GM18867 (cell line): ENCODE measurements at regions not wholly inside any gene's neighbourhood (a gene's known extent, or its start where the extent isn't known, plus 50 kb on each side); places are given as distances from the start of the nearest gene placed in this dataset.
"Not testable (repeated sequence)": the region's sequence is repeated elsewhere in the genome, so short reads cannot be mapped to it uniquely, and the experiment has no call there.

Experiments used
- ATAC-seq: cut with Tn5 transposase; IDR thresholded peaks from one replicate; pipeline ENCODE4 v1.9.1; 2021; ENCODE audit warnings: mild to moderate bottlenecking, moderate library complexity; ENCODE audit not compliant: unreplicated experiment

DNA sequence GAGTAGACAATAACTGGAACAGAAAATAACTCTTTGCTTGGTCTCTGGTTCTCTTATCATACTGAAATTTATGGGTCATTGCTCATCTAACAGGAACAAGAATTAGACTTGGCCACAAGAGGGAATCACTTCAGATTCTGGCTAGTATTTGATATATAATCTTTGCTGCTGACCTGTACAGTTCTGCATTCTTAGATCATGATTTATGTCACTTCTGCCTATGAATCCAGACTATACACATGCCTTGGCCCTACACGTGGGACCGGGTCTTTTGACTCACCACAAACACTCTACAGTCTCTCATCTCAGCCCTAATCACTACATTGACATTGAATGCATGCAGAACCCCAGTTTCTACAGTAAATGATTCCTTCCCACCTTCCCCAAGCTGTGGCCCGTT, 162.5 kb upstream of the SOX2 start:
- ATAC-seq: no peak

DNA sequence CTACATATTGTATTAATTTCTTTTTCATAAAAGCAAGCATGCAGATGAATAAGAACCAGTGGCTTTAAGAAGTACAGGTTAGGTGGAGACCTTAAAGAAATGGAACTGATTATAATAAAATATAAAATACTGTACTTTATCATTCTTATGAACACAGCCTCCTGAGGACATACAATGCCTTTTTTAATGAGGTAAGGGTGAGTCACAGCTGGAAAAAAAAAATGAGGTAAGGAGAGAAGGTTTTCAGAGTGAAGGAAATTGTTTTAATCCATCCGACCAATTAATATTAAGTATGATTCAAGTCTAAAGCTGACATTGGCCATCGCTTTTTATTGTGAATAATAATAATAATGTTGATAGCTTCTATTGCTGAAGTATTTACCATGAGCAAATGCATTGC, 170.3 kb upstream of the SOX2 start:
- ATAC-seq: no peak

DNA sequence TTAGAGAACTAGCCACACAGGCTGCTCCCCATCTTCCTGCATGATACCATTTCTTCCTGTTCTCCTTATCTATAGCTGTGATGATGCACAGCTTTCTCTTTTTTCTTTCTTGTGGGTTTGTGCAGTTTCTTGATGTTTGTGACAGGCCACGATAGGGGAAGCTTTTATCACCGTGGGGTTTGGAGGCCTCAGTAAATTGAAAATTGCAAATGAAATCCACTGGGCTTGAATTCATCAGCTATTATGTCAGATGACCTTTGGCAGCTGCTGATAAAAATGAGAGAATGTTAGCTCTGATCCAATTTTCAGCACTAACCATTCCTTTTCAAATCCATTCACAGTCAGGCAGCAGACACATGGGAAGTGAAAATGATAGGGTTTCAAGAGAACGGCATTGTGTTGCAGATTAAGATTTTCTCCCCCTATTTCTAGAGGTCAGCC, 176.9 kb upstream of the SOX2 start:
- ATAC-seq: no peak

DNA sequence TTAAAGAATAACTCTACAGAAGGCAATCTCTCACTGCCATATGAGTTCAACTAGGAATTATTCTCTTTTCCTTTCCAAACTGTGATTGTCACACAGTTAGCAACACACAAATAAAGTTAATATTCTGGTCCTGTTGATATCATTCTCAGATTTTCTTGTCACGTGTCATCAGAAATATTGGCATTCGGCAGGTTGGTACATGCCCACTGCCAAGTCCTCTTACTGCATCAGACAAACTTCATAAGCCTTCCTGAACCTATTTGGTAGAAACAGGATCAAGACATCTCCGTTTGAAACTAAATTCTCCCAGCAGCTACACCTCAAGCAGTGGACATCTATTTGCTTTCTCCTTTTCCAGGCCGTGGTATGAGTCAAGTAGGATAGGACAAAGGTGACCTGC, 177.9 kb upstream of the SOX2 start:
- no peak for ATAC-seq

DNA sequence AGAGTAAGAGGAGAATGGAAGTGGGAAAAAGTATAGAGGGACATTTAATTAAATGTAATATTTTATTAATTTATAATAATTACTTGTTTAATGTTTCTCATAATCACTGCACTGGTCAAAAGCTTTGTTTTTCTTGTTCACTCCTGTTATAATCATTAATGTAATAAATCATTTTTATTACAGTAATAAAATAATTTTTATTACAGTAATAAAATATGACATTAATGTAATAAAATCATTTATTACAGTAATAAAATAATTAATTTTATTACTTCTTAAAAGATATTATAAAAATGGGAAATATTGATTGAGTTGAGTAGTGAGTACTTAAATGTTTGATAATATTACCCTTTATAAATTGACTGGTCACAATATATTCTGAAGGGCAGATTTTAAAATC, 181.1 kb upstream of the SOX2 start:
- ATAC-seq: no peak

DNA sequence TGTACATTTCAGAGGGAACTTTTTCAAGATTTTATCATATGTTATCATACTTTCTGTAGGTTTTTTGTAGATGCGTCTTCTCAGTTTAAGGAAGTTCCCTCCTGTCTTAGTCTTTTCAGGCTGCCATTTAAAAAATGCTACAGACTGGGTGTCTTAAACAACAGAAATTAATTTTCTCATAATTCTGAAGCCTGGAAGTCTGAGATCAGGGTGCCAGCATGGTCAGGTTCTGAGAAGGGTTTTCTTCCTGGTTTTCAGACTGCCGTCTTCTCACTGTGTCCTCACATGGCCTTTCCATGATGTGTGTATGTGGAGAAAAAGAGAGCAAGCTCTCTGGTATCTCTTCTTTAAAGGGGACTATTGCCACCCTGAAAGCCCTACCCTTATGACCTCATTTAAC, 189.9 kb upstream of the SOX2 start:
- no peak for ATAC-seq

DNA sequence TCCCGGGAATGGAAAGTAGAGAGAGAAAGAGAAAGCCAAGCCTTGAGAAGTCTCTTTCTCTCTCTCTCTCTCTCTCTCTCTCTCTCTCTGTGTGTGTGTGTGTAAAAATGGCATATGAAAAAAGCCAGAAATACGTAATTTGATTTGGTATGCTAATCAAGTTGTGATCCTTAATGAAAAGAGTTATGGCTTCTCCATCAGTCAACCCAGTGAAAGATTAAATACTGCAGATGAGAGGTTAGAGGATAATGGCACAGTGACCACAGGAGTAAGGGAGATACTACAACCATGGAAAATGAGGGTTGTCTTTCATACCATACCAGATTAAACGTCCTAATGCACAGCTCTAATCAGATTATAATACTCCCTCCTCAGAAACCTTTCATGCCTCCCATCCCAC, 193.5 kb upstream of the SOX2 start:
- ATAC-seq: no peak

DNA sequence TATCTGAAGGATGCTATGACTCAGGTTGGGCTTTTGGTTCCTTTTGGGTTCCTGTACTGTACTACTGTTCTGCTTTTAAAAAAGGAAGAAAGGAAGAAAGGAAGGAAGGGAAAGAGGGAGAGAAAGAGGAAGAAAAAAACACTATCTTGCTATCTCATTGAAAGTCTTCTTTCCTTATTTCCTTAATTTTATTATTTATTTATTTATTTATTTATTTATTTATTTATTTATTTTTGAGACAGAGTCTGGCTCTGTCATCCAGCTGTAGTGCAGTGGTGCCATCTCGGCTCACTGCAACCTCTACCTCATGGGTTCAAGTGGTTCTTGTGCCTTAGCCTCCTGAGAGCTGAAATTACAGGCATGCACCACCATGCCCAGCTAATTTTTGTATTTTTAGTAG, 198.9 kb upstream of the SOX2 start:
- no peak for ATAC-seq

DNA sequence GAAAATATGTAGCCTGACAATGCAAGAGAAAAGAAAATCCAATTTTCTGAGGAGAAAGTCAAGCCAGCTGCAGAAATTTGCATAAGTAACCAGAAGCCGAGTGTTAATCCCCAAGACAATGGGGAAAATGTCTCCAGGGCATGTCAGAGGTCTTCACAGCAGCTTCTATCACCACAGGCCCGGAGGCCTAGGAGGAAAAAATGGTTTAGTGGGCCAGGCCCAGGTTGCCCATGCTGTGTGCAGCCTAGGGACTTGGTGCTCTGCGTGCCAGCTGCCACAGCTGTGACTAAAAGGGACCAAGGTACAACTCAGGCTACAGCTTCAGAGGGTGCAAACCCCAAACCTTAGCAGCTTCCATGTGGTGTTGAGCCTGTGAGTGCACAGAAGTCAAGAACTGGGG, 201.2 kb upstream of the SOX2 start:
- ATAC-seq: no peak

DNA sequence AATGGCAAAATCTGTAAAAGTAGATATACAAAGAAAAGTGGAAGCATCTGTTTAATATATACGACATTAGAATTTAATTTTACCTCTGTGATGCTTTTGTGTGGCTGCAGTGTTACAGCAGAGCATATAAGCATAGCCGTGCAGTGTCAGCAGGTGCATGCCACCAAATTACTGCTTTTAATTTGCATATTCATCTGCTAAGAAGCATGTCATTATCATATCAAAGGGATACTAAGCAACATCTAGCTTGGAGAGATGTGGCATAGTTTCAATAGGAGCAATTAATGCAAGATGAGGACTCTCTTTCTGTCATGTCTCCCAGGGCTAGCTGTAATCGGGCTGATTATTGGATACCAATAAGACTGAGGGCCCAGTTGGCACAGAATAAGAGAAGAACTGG, 214.4 kb upstream of the SOX2 start:
- ATAC-seq: no peak

DNA sequence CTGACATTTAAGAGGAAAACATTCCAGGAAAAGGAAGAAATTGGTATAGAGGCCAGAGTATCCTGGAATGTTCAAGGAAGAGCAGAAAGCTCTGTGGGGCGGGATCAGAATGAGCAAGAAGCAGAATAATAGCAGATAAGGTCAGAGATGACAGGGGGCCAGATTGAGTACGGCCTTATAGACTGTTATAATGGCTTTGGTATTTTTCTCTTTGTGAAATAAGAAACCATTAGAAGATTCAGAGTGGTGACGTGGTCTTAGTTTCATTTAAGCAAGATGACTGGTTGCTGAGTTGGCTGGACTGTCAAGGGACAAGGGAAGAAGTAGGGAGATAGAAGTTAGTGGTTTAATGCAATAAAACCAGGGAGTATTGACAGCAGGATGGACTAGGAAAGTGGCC, 218.3 kb upstream of the SOX2 start:
- ATAC-seq: no peak

DNA sequence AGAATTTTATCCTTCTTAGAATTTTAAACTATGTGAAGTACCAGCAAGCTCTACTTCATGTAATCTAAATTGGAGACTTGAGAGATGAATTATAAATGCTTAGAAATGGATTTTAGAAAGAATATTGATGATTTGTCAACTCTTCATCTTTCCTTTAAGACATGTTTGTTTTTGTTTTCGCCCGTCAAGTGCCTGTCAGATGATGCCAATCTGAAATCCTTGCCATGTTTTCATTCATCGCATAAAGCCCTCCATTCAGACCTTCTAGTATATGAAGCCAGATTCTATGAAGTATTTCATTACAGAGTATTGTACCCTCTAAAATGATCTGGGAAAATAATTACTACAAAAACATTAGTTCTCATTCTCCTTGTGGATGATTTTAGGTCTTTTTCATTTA, 223.2 kb upstream of the SOX2 start:
- ATAC-seq: no peak

DNA sequence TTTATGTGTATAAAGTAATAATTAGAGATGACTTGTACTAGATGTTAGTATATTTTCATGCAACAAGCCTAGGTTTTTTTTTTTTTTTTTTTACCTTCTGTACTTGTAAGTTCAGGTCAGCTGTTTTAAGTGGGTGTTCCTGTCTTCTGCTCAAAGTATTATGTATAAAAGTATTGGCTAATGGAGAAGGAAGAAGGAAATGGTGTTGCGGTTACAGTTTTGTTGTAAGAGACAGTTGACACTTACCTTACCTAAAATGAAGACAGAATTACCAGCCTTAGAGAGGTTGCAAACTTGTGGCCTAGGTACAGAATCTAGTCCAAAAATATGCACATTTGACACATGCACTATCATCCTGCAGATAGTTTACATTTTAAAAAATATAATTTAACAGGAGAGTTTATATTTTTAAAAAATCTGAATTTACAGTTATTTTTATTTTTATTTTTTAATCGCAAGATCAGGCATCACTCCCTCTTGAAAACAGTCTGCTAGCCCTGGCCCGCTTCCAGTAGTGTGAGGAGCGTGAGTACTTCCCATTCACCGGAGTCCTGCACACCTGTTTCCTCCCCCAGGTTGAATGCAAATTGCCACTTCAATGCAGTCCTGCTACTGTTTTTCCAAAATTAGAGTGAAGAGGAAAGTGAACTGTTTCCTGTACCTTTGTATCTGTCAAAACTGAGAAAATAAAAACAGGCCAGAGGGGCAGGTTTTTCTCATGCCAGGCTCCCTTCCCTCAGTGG, 224.3 kb upstream of the SOX2 start:
- no peak for ATAC-seq

DNA sequence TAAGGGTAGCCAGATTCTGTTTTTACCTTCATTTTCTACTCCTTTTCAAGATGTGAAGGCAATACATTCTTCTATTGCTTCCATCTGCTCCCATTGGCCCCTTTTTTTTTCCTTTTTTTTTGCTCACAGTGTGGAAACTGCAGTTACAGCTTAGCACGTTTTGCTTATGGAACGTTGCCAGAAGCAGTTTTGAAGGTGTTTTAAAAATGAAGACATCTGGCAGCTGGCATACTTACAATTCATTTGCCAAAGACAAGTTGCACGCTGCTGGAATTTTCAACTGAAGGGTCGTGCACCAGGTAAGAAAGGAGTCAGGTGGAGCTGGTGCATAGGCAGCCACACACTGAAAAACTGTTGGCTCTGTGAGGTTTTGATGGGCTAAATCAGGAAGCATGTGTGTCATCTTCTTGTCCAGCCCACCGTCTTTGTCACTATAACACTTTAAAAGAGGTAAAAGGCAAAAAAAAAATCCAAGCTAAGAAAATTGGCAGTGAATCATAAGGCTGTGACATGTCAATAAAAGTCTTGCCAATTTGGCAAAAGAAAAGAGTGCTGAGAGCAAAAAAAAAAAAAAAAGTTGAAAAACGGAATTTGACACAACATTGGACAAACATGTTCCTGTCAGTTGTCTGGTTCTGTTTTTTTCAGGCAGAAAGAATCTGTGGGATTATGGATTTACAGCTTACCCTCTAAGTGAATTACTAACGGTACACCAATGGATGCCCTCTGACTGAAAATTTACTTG, 225.4 kb upstream of the SOX2 start:
- ATAC-seq: no peak

DNA sequence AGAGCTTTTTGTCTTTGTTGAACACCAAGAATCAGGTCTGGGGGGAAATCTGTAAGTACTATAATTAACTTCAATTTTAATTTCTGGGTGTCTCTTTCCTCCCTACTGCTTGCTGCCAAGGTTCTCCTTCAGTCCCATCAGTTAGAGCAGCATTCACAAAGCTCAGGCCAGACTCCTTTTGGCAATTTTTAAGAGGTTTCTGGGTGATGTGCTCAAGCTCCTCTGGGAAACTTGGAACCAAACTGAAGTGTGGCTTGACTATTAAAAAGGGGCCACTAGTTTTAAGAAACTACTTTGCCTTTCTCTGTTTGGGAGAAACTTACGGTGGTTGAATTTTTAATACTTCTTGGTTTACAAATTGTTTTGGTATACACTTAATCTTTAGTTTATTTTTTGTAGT, 227.7 kb upstream of the SOX2 start:
- ATAC-seq: no peak

DNA sequence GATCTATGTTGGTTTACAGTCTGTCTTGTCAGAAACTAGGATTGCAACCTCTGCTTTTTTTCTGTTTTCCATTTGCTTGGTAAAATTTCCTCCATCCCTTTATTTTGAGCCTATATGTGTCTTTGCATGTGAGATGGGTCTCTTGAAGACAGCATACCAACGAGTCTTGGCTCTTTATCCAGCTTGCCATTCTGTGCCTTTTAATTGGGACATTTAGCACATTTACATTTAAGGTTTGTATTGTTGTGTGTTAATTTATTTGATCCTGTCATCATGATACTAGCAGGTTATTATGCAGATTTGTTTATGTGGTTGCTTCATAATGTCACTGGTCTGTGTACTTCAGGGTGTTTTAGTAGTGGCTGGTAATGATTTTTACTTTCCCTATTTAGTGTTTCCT, 236.6 kb upstream of the SOX2 start:
- ATAC-seq: not testable (repeated sequence)

DNA sequence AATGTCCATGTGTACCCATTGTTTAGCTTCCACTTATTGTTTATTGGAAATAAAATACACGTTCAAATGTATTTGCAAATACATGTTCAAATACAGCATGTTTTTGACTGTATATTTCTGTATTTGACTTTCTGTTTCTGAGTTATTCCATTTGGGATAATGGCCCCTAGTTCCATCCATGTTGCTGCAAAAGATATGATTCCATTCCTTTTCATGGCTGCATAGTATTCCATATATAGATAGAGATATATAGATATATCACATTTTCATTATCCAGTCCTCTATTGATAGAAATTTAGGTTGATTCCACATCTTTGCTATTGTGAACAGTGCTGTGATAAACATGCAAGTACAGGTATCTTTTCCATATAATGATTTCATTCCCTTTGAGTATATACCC, 241.4 kb upstream of the SOX2 start:
- ATAC-seq: no peak

DNA sequence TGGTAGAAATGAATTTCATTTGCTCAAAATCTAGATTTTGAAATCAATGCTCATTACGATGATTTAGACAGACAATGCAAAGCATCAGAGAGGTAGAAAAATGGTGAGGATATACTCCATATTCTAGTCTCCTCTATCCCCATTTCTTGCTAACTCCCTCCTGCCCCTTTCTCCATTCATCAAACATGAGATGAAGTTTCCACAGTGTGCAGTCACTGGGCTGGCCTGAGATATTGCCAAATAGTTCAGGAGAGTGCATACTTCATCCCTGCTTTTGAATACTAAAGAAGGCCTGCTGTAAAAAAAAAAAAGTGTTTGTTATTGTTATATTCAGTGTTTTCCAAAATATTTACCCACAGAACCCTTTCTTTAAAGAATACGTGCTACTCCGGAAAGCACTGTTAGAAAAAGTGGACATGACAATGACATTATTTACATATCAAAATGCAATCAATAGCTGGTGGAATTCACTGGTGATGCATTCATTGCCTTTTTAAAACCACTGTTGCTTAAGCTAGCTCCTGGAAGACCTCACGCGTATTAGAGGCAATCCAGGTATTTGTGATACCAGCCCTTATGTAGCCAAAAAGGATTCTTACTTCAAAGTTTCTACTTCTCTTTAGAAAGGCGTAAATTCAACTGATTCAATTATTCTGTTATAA, 247.6 kb upstream of the SOX2 start:
- no peak for ATAC-seq

DNA sequence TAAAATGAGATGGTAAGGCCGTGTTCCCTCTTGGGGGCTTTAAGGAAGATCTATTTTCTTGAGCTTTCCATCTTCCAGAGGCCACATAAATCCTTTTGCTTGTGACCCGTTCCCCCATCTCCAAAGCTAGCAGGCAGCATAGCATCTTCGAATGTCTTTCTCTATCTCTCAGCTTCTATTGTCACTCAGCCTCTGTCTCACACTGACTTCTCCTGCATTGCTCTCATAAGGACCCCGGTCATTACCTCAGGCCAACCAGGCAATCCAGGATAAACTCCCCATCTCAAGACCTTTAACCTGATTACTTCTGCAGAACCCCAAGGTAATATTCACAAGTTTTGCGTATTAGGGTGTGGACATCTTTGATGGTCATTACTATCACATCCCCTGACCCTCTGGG, 250.3 kb upstream of the SOX2 start:
- no peak for ATAC-seq

DNA sequence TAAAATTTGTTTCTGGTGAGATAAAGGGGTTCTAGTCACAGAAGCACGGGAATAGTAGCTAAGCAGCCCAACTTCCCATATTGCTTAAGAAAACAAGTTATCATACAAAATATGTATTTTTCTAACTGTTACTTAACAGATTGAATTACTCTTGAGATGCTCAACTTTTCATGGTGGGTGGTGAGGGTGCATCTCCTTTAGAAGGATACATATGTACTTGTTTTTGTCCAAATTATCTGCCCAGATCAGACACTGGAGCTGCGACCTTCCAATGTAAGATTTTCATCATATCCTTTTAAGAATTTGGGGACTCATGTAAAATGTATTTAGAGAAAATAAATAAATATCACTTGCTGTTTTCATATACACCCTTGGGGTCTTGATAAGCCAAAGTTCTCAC, 252.2 kb upstream of the SOX2 start:
- ATAC-seq: no peak

DNA sequence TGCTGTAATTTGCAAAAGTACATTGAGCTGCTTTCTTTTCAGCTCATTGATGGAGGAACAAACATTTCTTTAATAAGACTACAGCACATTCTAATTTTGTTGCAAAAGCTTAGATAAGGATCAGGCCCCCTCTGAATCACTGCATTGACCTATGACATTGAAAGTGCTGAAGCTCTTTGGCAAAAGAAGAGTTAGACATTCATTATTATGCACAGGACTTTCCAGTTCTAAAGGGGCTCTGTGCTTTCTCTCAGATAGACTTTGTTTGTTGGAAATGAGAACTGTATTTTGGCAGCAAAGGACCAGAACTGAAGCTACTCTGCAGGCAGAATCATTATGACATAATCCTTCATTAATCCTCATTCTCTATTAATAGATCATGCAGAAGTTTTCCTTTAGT, 252.9 kb upstream of the SOX2 start:
- ATAC-seq: no peak

DNA sequence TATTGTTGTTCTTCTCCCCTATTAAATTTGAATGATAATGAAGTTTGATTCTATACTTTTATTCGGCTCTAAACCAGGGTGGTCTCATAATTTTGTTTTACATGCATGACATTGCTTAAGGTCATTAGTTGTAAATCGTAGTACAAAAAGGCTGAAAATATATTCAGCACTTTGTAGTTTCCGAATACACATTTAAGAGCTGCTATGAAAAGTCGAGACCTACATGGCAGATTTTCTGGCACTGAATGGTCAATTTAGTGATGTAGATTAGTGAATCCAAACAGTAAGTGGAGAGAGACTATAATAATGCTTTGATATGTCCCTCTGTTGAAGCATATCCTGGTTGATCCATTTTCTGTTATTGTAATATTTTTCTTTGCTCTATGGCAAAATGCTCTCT, 254.0 kb upstream of the SOX2 start:
- ATAC-seq: no peak
